Lower lobe of right lung (tissue), 2 donors: ENCODE measurements at regions not wholly inside any gene's neighbourhood (a gene's known extent, or its start where the extent isn't known, plus 50 kb on each side); places are given as distances from the start of the nearest gene placed in this dataset.
"Not testable (repeated sequence)": the region's sequence is repeated elsewhere in the genome, so short reads cannot be mapped to it uniquely, and the experiment has no call there.

ENCODE experiments used
- ATAC-seq, 2 donors: fragments of 200-7000 bp; cut with Tn5 transposase; one replicate each; pipeline ENCODE4 v1.9.1; 2020 to 2022; ENCODE audit warnings: mild to moderate bottlenecking in 2 of 2, moderate library complexity in 2 of 2
- DNase-seq: peaks from one replicate; pipeline ENCODE4 v3.0.0-alpha.2; 2020
- H3K27ac ChIP-seq: fragments of 200-600 bp; one replicate; pipeline ENCODE4 v1.8.0; 2022
- H3K27me3 ChIP-seq: fragments of 200-600 bp; one replicate; pipeline ENCODE4 v1.8.0; 2022; ENCODE audit warnings: low read depth
- H3K36me3 ChIP-seq: fragments of 200-600 bp; one replicate; pipeline ENCODE4 v1.8.0; 2022; ENCODE audit warnings: mild to moderate bottlenecking
- H3K4me1 ChIP-seq: fragments of 200-600 bp; one replicate; pipeline ENCODE4 v1.8.0; 2022
- H3K4me3 ChIP-seq: fragments of 200-600 bp; one replicate; pipeline ENCODE4 v1.8.0; 2022; ENCODE audit warnings: mild to moderate bottlenecking
- H3K9me3 ChIP-seq: fragments of 200-600 bp; one replicate; pipeline ENCODE4 v1.8.0; 2022
- intact Hi-C: fragments of 100-400 bp; cut with DNase I; formaldehyde crosslinking; loops from one replicate; pipeline ENCODE4 v1.11.0; 2022
- TF ChIP-seq, protein P1 (sequence below): fragments of 200-600 bp; IDR thresholded peaks from one replicate; pipeline ENCODE4 v1.8.0; 2022; ENCODE audit warnings: antibody characterized with exemption, mild to moderate bottlenecking
- donor health status: DM: no; HTN: yes; CAD: no; lungs with severe emphysema.

DNA sequence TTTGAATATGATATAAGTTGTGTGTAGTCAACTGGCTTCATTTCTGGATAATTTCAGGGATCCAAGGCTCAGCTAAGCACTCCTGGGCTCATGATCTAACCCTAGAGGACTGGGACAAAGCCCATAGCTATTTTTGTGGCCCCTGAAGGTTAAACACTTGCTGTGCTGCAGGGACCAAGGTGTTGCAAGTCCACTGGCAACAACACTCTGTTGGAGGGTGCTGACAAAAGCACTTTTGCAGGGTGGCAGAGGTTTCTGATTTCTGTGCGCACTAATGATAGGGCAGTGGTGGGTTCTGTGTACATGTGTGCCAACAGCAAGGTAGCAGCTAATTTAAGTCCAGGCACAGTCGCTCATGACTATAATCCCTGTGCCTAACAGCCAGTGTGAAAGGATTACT lies 445.3 kb upstream of the SYNCRIP start:
- Histone ChIP-seq H3K36me3 (no peaks in the 10 kb centered on the region), H3K4me1 (no peaks in the 10 kb centered on the region), H3K27ac (no peak overlapping the region), H3K4me3 (no peak overlapping the region), H3K27me3 (no peaks in the 10 kb centered on the region), H3K9me3 (no peaks in the 10 kb centered on the region)
- DNase-seq (no peak), ATAC-seq (no peak)
- intact Hi-C loops = no loop called here
- TF ChIP-seq, protein P1, sequence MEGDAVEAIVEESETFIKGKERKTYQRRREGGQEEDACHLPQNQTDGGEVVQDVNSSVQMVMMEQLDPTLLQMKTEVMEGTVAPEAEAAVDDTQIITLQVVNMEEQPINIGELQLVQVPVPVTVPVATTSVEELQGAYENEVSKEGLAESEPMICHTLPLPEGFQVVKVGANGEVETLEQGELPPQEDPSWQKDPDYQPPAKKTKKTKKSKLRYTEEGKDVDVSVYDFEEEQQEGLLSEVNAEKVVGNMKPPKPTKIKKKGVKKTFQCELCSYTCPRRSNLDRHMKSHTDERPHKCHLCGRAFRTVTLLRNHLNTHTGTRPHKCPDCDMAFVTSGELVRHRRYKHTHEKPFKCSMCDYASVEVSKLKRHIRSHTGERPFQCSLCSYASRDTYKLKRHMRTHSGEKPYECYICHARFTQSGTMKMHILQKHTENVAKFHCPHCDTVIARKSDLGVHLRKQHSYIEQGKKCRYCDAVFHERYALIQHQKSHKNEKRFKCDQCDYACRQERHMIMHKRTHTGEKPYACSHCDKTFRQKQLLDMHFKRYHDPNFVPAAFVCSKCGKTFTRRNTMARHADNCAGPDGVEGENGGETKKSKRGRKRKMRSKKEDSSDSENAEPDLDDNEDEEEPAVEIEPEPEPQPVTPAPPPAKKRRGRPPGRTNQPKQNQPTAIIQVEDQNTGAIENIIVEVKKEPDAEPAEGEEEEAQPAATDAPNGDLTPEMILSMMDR = no peak

DNA sequence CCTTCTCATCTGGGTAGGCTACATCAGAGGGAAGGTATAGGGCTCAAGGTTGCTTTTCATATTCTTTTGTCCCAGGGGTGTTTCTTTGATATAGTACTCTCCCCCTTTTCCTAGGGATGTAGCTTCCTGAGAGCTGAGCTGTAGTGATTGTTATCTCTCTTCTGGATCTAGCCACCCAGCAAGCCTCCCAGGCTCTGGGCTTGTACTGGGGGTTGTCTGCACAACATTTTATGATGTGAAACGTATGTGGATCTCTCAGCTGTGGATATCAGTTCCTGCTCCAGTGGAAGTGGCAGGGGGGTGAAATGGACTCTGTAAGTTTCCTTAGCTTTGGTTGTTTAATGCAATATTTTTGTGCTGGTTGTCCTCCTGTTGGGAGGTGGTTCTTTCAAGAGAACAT lies 437.3 kb upstream of the SYNCRIP start:
- H3K27me3 ChIP-seq = no peaks in the 10 kb centered on the region
- H3K36me3 ChIP-seq = no peaks in the 10 kb centered on the region
- intact Hi-C loops = no loop called here
- H3K4me3 ChIP-seq = no peak overlapping the region
- TF ChIP-seq, protein P1 = no peak
- H3K27ac ChIP-seq = no peak overlapping the region
- DNase-seq (no peak), ATAC-seq (no peak)
- H3K9me3 ChIP-seq = no peaks in the 10 kb centered on the region
- H3K4me1 ChIP-seq = no peaks in the 10 kb centered on the region

DNA sequence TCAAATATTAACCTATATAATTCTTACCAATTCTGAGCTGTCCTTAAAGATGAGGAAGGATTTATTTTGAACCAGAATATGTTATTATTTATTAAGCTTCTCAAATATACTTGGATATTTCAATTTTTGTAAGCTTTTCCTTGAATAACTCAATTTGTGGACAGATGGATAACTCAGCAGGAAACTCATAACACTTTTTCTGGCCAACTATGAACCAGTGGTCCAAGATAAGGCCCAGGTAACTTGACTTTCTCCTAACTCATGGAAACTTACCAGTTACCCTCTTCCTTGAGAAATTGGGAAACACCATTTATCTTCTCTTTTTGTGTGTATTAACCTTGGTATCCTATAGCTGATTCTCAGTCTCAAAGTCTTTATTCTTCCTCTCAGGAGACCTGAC lies 427.5 kb upstream of the SYNCRIP start:
- peaks cover 8% of the 10 kb centered on the region for H3K9me3 ChIP-seq
- no peaks in the 10 kb centered on the region for H3K27me3 ChIP-seq
- H3K4me1 ChIP-seq = no peaks in the 10 kb centered on the region
- TF ChIP-seq, protein P1 = no peak
- no peak for ATAC-seq
- H3K4me3 ChIP-seq = no peak overlapping the region
- intact Hi-C loops = no loop called here
- DNase-seq = no peak
- no peak overlapping the region for H3K27ac ChIP-seq
- no peaks in the 10 kb centered on the region for H3K36me3 ChIP-seq

DNA sequence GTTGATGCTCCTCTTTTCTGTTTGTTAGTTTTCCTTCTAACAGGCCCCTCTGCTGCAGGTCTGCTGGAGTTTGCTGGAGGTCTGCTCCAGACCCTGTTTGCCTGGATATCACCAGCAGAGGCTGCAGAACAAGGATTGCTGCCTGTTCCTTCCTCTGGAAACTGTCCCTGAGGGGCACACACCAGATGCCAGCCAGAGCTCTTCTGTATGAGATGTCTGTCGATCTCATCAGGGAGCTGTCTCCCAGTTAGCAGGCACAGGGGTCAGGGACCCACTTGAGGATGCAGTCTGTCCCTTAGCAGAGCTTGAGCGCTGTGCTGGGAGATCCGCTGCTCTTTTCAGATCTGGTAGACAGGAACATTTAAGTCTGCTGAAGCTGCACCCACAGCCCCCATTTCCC lies 422.3 kb upstream of the SYNCRIP start:
- H3K36me3 ChIP-seq, H3K4me1 ChIP-seq, H3K9me3 ChIP-seq, DNase-seq, ATAC-seq, H3K4me3 ChIP-seq, intact Hi-C loops, H3K27ac ChIP-seq, H3K27me3 ChIP-seq: not testable (repeated sequence)

DNA sequence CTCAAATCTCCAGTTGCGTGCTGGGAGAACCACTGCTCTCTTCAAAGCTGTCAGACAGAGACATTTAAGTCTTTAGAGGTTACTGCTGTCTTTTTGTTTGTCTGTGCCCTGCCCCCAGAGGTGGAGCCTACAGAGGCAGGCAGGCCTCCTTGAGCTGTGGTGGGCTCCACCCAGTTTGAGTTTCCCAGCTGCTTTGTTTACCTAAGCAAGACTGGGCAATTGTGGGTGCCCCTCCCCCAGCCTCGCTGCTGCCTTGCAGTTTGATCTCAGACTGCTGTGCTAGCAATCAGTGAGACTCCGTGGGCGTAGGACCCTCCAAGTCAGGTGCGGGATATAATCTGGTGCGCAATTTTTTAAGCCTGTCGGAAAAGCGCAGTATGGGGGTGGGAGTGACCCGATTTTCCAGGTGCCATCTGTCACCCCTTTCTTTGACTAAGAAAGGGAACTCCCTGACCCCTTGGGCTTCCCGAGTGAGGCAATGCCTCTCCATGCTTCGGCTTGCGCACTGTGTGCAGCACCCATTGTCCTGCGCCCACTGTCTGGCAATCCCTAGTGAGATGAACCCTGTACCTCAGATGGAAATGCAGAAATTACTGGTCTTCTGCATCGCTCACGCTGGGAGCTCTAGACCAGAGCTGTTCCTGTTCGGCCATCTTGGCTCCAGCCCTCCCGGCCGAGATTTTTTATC lies 414.8 kb upstream of the SYNCRIP start:
- ATAC-seq, H3K4me1 ChIP-seq, H3K27ac ChIP-seq, H3K36me3 ChIP-seq, H3K9me3 ChIP-seq, H3K4me3 ChIP-seq, intact Hi-C loops, H3K27me3 ChIP-seq, DNase-seq: not testable (repeated sequence)

DNA sequence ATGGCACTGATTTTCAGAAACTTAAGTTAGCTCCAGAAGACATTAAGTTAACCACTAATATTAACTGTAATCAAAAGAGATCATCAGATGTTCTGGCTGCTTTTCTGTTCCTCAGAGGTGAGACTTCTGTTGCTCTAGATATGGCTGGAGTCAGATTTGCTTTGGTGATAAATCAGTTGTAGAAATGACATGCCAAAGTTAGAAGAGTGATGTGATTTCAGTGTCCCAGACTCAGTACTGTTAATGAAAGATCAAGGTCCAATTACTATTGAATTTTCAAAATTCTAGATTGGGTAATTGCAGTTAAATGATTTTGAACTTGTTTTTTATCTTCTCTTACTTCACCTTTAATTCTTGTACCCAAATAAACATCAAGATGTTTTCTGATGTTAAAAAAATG lies 402.4 kb upstream of the SYNCRIP start:
- intact Hi-C loops = no loop called here
- Histone ChIP-seq H3K27ac (no peak overlapping the region), H3K4me3 (no peak overlapping the region), H3K4me1 (no peaks in the 10 kb centered on the region), H3K9me3 (no peaks in the 10 kb centered on the region), H3K27me3 (no peaks in the 10 kb centered on the region), H3K36me3 (no peaks in the 10 kb centered on the region)
- TF ChIP-seq, protein P1 = no peak
- DNase-seq (no peak), ATAC-seq (no peak)
